HEK293 (cell line): ENCODE measurements at regions not wholly inside any gene's neighbourhood (a gene's known extent, or its start where the extent isn't known, plus 50 kb on each side); places are given as distances from the start of the nearest gene placed in this dataset.

Experiments used
- CTCF ChIA-PET: fragments of 350-600 bp; formaldehyde crosslinking; extraction: SDS; loops from one replicate; lab custom pipeline; 2021; ENCODE audit warnings: antibody characterized with exemption; lab: Yijun Ruan, JAX
- POLR2A ChIA-PET: fragments of 300-600 bp; formaldehyde crosslinking; extraction: SDS; loops from one replicate; lab custom pipeline; 2020; ENCODE audit warnings: antibody characterized with exemption, inconsistent platforms; lab: Yijun Ruan, JAX
- H3K27ac ChIP-seq: fragments of 200-500 bp; sonication (Bioruptor generic); 2 replicates; pipeline ENCODE4 v1.5.1; 2014; ENCODE audit warnings: low read depth, low read length, control low read depth, inconsistent platforms; ENCODE audit errors: extremely low read depth
- H3K36me3 ChIP-seq, 2 experiments: fragments of 200-500 bp in 1 of 2; sonication (Bioruptor generic) in 1 of 2; 1 replicate in 1 of 2; 2 replicates in 1 of 2; pipeline ENCODE4 v1.5.1; 2014 to 2017; ENCODE audit warnings: inconsistent platforms in 2 of 2, low read length in 2 of 2; ENCODE audit not compliant: control insufficient read depth in 2 of 2, insufficient read depth in 1 of 2
- H3K4me1 ChIP-seq: fragments of 200-500 bp; sonication (Bioruptor generic); 2 replicates; pipeline ENCODE4 v1.5.1; 2014; ENCODE audit warnings: mild to moderate bottlenecking, low read length, inconsistent platforms; ENCODE audit not compliant: control insufficient read depth, insufficient read depth
- H3K4me3 ChIP-seq: 2 replicates; pipeline ENCODE4 v1.5.1; 2011; ENCODE audit warnings: low read depth, mild to moderate bottlenecking, control low read depth, low read length, moderate library complexity
- H3K9me3 ChIP-seq: fragments of 200-500 bp; sonication (Bioruptor generic); 2 replicates; pipeline ENCODE4 v1.5.1; 2014; ENCODE audit warnings: low read depth, low read length, inconsistent platforms; ENCODE audit not compliant: control insufficient read depth, insufficient read depth
- AEBP2 ChIP-seq: fragments of 450-650 bp; formaldehyde crosslinking; IDR thresholded peaks from 2 replicates; pipeline ENCODE4 v1.5.1; 2016; ENCODE audit warnings: missing biosample characterization, missing genetic modification characterization, borderline replicate concordance
- BCL6B ChIP-seq: fragments of 450-650 bp; formaldehyde crosslinking; IDR thresholded peaks from 2 replicates; pipeline ENCODE4 v1.5.1; 2017; ENCODE audit warnings: missing biosample characterization, missing genetic modification characterization
- KLF1 ChIP-seq: fragments of 450-650 bp; formaldehyde crosslinking; IDR thresholded peaks from 2 replicates; pipeline ENCODE4 v1.5.1; 2016; ENCODE audit warnings: missing biosample characterization, missing genetic modification characterization
- REPIN1 ChIP-seq: fragments of 450-650 bp; formaldehyde crosslinking; IDR thresholded peaks from 2 replicates; pipeline ENCODE4 v1.5.1; 2017; ENCODE audit warnings: missing biosample characterization, missing genetic modification characterization, low read depth
- SCRT2 ChIP-seq: fragments of 450-650 bp; formaldehyde crosslinking; IDR thresholded peaks from 2 replicates; pipeline ENCODE4 v1.5.1; 2016; ENCODE audit warnings: missing biosample characterization, missing genetic modification characterization
- ZBTB48 ChIP-seq: fragments of 450-650 bp; formaldehyde crosslinking; IDR thresholded peaks from 2 replicates; pipeline ENCODE4 v1.5.1; 2016; ENCODE audit warnings: missing biosample characterization, missing genetic modification characterization
- ZFP69B ChIP-seq: fragments of 450-650 bp; formaldehyde crosslinking; IDR thresholded peaks from 2 replicates; pipeline ENCODE4 v1.5.1; 2016; ENCODE audit warnings: missing biosample characterization, missing genetic modification characterization
- ZNF175 ChIP-seq: fragments of 450-650 bp; formaldehyde crosslinking; IDR thresholded peaks from 2 replicates; pipeline ENCODE4 v1.5.1; 2016; ENCODE audit warnings: missing biosample characterization, missing genetic modification characterization
- ZNF335 ChIP-seq: fragments of 450-650 bp; formaldehyde crosslinking; conservative IDR thresholded peaks from 2 replicates; pipeline ENCODE4 v1.5.1; 2016; ENCODE audit warnings: missing biosample characterization, missing genetic modification characterization
- ZNF350 ChIP-seq: fragments of 450-650 bp; formaldehyde crosslinking; IDR thresholded peaks from 2 replicates; pipeline ENCODE4 v1.5.0; 2017; ENCODE audit warnings: missing biosample characterization, mild to moderate bottlenecking, missing genetic modification characterization
- ZNF518A ChIP-seq: fragments of 450-650 bp; formaldehyde crosslinking; conservative IDR thresholded peaks from 2 replicates; pipeline ENCODE4 v1.5.1; 2016; ENCODE audit warnings: low read depth, missing biosample characterization, missing genetic modification characterization
- ZNF530 ChIP-seq: fragments of 450-650 bp; formaldehyde crosslinking; IDR thresholded peaks from 2 replicates; pipeline ENCODE4 v1.5.1; 2016; ENCODE audit warnings: low read depth, missing biosample characterization, missing genetic modification characterization
- ZNF548 ChIP-seq: fragments of 450-650 bp; formaldehyde crosslinking; IDR thresholded peaks from 2 replicates; pipeline ENCODE4 v1.5.1; 2016; ENCODE audit warnings: missing biosample characterization, missing genetic modification characterization
- TF ChIP-seq, protein P1 (sequence below): fragments of 450-650 bp; formaldehyde crosslinking; IDR thresholded peaks from 2 replicates; pipeline ENCODE4 v1.5.1; 2016; ENCODE audit warnings: missing biosample characterization, missing genetic modification characterization, low read depth
- TF ChIP-seq, protein P2 (sequence below): fragments of 450-650 bp; formaldehyde crosslinking; IDR thresholded peaks from 2 replicates; pipeline ENCODE4 v1.5.1; 2016; ENCODE audit warnings: missing biosample characterization, missing genetic modification characterization

DNA sequence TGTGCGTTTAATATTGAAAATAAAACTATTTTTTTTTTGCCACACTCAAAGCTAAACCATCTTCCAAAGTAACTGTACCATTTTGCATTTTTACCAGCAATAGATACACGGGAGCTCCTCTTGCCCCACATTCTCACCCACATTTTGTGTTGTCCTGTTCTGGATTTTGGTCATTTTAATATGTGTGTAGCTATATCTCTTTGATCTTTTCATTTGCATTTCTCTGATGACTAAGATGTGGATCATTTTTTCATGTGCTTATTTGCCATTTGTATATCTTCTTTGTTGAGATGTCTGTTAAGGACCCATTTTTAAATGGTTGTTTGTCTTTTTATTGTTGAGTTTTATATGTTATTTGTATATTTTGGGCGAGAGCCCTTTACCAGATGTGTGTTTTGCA lies 1543.5 kb downstream of the GRIK2 start (continued):
- TF ChIP-seq ZNF518A (tag by site-specific recombination) (no peak), ZNF350 (no peak), AEBP2 (tag by site-specific recombination) (no peak), ZBTB48 (tag by site-specific recombination) (no peak), SCRT2 (tag by site-specific recombination) (no peak)
- TF ChIP-seq, protein P1, sequence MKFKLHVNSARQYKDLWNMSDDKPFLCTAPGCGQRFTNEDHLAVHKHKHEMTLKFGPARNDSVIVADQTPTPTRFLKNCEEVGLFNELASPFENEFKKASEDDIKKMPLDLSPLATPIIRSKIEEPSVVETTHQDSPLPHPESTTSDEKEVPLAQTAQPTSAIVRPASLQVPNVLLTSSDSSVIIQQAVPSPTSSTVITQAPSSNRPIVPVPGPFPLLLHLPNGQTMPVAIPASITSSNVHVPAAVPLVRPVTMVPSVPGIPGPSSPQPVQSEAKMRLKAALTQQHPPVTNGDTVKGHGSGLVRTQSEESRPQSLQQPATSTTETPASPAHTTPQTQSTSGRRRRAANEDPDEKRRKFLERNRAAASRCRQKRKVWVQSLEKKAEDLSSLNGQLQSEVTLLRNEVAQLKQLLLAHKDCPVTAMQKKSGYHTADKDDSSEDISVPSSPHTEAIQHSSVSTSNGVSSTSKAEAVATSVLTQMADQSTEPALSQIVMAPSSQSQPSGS (tag by site-specific recombination): no peak
- TF ChIP-seq, all 188 proteins: peak for 0

- TF ChIP-seq, protein P2, sequence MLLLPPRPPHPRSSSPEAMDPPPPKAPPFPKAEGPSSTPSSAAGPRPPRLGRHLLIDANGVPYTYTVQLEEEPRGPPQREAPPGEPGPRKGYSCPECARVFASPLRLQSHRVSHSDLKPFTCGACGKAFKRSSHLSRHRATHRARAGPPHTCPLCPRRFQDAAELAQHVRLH: no peak
- TF ChIP-seq ZNF335 (tag by site-specific recombination) (no peak), KLF1 (tag by site-specific recombination) (no peak), ZNF530 (tag by site-specific recombination) (no peak), BCL6B (tag by site-specific recombination) (no peak), ZNF548 (tag by site-specific recombination) (no peak), ZFP69B (tag by site-specific recombination) (no peak), ZNF175 (no peak), REPIN1 (tag by site-specific recombination) (no peak)
- TF ChIP-seq, all 188 proteins: peak for 0
- ChIA-PET POLR2A (no interaction called here), CTCF (no interaction called here)
- Histone ChIP-seq H3K4me1 (no peaks in the 10 kb centered on the region), H3K9me3 (no peaks in the 10 kb centered on the region), H3K27ac (no peak overlapping the region), H3K36me3 (no peaks in the 10 kb centered on the region), H3K4me3 (no peak overlapping the region)
Observed at GRCh38 chr6:102928109-102928508, 1534.6 kb downstream of the GRIK2 start.
